ENCODE measurements at regions not wholly inside any gene's neighbourhood (a gene's known extent, or its start where the extent isn't known, plus 50 kb on each side); places are given as distances from the start of the nearest gene placed in this dataset.
"Not testable (repeated sequence)": the region's sequence is repeated elsewhere in the genome, so short reads cannot be mapped to it uniquely, and the experiment has no call there.

GRCh38 chrX:90575155-90575554 is 653.4 kb downstream of the TGIF2LX start:
- intact Hi-C loops (cut with DNase I, micrococcal nuclease); H3K4me1 ChIP-seq (ENCODE audit: low read depth); H3K4me3 ChIP-seq; DNase-seq; H3K9me3 ChIP-seq; H3K36me3 ChIP-seq (ENCODE audit: low read depth); ATAC-seq: not testable (repeated sequence)

GRCh38 chrX:90601921-90602320 is 680.2 kb downstream of the TGIF2LX start:
- H3K4me1 ChIP-seq (ENCODE audit: low read depth); H3K4me3 ChIP-seq; H3K36me3 ChIP-seq (ENCODE audit: low read depth); H3K9me3 ChIP-seq; intact Hi-C loops (cut with DNase I, micrococcal nuclease); ATAC-seq; DNase-seq: not testable (repeated sequence)

DNA sequence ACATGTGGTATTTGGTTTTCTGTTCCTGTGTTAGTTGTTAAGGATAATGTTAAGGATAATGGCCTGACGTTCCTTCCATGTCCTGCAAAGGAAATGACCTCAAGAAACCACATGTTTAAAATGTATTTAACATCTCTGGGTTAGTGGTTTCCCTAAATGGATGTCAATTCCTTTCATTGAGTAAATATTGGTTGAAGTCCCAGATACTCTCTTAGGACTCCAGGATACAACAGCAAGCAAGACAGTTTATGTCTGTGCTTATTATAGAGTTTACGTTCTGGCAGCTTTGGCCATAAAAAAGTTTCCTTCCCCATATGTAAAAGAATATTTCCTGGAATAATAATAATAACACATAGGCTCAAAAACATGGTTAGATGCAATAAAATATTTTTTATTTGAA is 684.0 kb downstream of the TGIF2LX start:
- intact Hi-C loops (cut with DNase I, micrococcal nuclease); H3K9me3 ChIP-seq; ATAC-seq; H3K36me3 ChIP-seq (ENCODE audit: low read depth); DNase-seq; H3K4me1 ChIP-seq (ENCODE audit: low read depth); H3K4me3 ChIP-seq: not testable (repeated sequence)

DNA sequence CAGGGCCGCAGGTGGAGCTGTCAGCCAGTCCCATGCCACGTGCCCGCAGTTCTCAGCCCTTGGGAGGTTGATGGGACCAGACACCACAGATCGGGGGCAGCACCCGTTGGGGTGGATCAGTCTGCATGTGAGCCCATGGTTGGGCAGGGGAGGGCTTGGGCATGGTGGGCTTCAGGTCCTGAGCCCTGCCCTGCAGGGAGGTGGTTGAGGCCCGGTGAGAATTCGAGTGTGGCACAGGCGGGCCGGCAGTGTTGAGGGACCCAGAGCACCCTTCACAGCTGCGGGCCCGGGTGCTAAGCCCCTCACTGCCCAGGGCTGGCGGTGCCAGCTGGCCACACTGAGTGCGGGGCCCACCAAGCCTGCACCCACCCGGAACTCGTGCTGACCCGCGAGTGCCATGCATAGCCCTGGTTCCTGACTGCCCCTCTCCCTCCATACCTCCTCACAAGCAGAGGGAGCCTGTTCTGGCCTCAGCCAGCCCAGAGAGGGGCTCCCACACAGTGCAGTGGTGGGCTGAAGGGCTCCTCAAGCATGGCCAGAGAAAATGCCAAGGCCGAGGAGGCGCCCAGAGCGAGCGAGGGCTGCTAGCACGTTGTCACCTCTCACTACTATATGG is 696.1 kb downstream of the TGIF2LX start:
- ATAC-seq (no peak), DNase-seq (peak in 1 of 3 donors; percentile 34)
- Histone ChIP-seq H3K4me3 (no peak overlapping the region), H3K9me3 (peaks cover 7% of the 10 kb centered on the region), H3K4me1 (ENCODE audit: low read depth) (no peaks in the 10 kb centered on the region), H3K36me3 (ENCODE audit: low read depth) (no peaks in the 10 kb centered on the region)
- intact Hi-C loops (cut with DNase I, micrococcal nuclease) = no loop called here
- TF ChIP-seq CTCF (IDR thresholded peaks at IDR 0.05) = no peak

- H3K9me3 ChIP-seq; intact Hi-C loops (cut with DNase I, micrococcal nuclease); H3K4me1 ChIP-seq (ENCODE audit: low read depth); ATAC-seq; H3K36me3 ChIP-seq (ENCODE audit: low read depth); H3K4me3 ChIP-seq; DNase-seq: not testable (repeated sequence)
Measured at GRCh38 chrX:90665161-90665560, 743.5 kb downstream of the TGIF2LX start.

DNA sequence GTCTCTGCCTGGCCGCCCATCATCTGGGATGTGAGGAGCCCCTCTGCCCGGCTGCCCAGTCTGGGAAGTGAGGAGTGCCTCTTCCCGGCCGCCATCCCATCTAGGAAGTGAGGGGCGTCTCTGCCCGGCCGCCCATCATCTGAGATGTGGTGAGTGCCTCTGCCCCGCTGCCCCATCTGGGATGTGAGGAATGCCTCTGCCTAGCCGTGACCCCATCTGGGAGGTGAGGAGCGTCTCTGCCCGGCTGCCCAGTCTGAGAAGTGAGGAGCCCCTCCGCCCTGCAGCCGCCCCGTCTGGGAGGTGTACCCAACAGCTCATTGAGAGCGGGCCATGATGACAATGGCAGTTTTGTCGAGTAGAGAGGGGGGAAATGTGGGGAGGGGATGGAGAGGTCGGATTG is 721.1 kb upstream of the PABPC5 start:
- ATAC-seq = not testable (repeated sequence)

DNA sequence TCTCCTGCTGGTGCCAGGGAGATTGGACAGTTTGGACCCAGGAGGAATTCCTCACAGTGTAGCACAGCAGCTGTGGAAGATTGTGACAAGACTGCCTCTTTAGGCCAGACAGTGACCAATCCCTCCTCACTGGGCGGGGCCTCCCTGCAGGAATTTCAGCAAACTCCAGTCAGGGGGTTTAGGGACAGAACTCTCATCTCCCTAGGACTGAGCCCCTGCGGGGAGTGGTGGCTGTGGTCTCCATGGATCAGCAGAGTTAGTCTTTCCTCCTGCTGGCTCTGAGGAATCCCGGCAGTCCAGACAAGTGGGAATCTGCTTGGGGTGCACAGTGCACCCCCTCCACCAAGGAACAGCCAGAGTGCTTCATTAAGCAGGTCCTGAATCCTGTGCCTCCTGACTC is 697.1 kb upstream of the PABPC5 start:
- intact Hi-C loops (cut with DNase I, micrococcal nuclease); H3K9me3 ChIP-seq: not testable (repeated sequence)

More for the DNA sequence above, 721.1 kb upstream of the PABPC5 start:
- DNase-seq; H3K9me3 ChIP-seq; H3K4me1 ChIP-seq (ENCODE audit: low read depth); H3K4me3 ChIP-seq; H3K36me3 ChIP-seq (ENCODE audit: low read depth); intact Hi-C loops (cut with DNase I, micrococcal nuclease): not testable (repeated sequence)

DNA sequence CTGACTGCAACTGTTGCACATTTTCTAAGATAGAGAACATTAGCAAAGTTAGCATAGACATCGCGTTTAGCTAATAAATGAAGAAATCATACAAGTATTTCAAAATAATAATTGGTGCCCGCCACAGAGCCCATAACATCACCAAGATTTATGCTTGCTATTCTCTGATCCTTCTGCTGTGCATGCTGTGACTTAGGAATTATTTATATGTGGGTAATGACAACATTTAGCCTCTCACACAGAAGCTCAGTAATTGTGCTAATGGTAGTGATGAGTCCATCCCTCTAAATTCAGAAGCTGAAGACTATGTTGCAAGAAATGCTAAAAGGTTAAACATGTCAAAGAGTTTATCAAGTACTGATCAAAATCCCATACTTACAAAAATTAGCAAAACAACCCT is 677.0 kb upstream of the PABPC5 start:
- ATAC-seq; H3K36me3 ChIP-seq (ENCODE audit: low read depth); intact Hi-C loops (cut with DNase I, micrococcal nuclease); H3K4me1 ChIP-seq (ENCODE audit: low read depth); H3K4me3 ChIP-seq; DNase-seq; H3K9me3 ChIP-seq: not testable (repeated sequence)

More for the DNA sequence above, 697.1 kb upstream of the PABPC5 start:
- not testable (repeated sequence) for H3K4me3 ChIP-seq; H3K4me1 ChIP-seq (ENCODE audit: low read depth); DNase-seq; ATAC-seq; H3K36me3 ChIP-seq (ENCODE audit: low read depth)

GRCh38 chrX:90765482-90765881 is 669.2 kb upstream of the PABPC5 start:
- H3K36me3 ChIP-seq (ENCODE audit: low read depth); DNase-seq; ATAC-seq; intact Hi-C loops (cut with DNase I, micrococcal nuclease); H3K9me3 ChIP-seq; H3K4me1 ChIP-seq (ENCODE audit: low read depth); H3K4me3 ChIP-seq: not testable (repeated sequence)

GRCh38 chrX:90780286-90780789 is 654.3 kb upstream of the PABPC5 start:
- H3K36me3 ChIP-seq (ENCODE audit: low read depth); ATAC-seq; DNase-seq; H3K4me1 ChIP-seq (ENCODE audit: low read depth); H3K4me3 ChIP-seq; H3K9me3 ChIP-seq; intact Hi-C loops (cut with DNase I, micrococcal nuclease): not testable (repeated sequence)

Measured in mucosa of descending colon (tissue), 3 donors.